Effector memory CD8-positive, alpha-beta T cell (primary cell): ENCODE measurements at regions not wholly inside any gene's neighbourhood (a gene's known extent, or its start where the extent isn't known, plus 50 kb on each side); places are given as distances from the start of the nearest gene placed in this dataset.
"Not testable (repeated sequence)": the region's sequence is repeated elsewhere in the genome, so short reads cannot be mapped to it uniquely, and the experiment has no call there.

Source experiments
- ATAC-seq: fragments of 150-1000 bp; cut with Tn5 transposase; replicated peaks from 2 replicates; pipeline ENCODE4 v1.10.0; 2021; ENCODE audit warnings: mild to moderate bottlenecking, moderate library complexity
- DNase-seq, 3 experiments: peaks; one replicate each; pipeline ENCODE4 v3.0.0; 2021
- H3K27ac Mint-ChIP-seq, 2 donors: one replicate each; pipeline ENCODE4 v1.8.0; 2022; ENCODE audit warnings: mild to moderate bottlenecking in 2 of 2, mixed read lengths in 2 of 2, moderate library complexity in 2 of 2
- H3K27me3 Mint-ChIP-seq, 2 donors: one replicate each; pipeline ENCODE4 v1.8.0; 2022; ENCODE audit warnings: mixed read lengths in 2 of 2
- H3K36me3 Mint-ChIP-seq: one replicate; pipeline ENCODE4 v1.8.0; 2022; ENCODE audit warnings: mild to moderate bottlenecking, moderate library complexity, mixed read lengths; ENCODE audit not compliant: insufficient read depth
- H3K4me1 Mint-ChIP-seq, 2 donors: one replicate each; pipeline ENCODE4 v1.8.0; 2022; ENCODE audit warnings: low read depth in 2 of 2, mixed read lengths in 2 of 2
- H3K4me3 Mint-ChIP-seq, 2 donors: one replicate each; pipeline ENCODE4 v1.8.0; 2022; ENCODE audit warnings: mild to moderate bottlenecking in 2 of 2, mixed read lengths in 2 of 2, moderate library complexity in 2 of 2
- H3K9me3 Mint-ChIP-seq, 2 donors: one replicate each; pipeline ENCODE4 v1.8.0; 2022; ENCODE audit warnings: mixed read lengths in 2 of 2

DNA sequence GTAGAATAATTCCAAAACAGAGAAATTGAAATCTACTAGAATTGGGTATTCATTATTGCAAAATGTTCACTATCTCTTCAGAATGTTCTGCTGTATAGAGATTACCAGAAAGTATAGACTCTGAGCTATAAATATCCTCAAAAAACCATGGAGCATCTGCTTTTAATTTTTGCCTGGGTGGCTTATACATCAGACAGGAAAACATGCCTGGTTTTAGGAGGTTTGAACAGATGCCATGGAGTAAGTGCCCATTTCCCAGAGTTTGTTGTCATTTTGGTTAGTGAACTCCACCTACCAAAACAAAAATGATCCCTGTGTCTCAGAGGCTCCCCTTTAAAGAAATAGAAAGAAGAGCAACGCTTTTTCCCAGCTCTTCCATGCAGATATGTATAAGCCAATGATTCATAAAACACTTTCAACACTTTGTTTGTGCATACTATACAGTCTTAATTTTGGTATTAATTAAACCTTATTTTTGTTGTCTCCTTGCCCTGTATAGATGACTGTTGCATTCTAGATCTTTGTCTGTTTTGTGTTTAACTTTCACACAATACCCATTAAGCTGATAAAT is 68.7 kb downstream of the MEPE start:
- H3K4me1 Mint-ChIP-seq = peaks cover 0 to 7% of the 10 kb centered on the region in 2 donors
- no peak for DNase-seq
- H3K4me3 Mint-ChIP-seq = no peak overlapping the region
- peaks cover 6 to 49% of the 10 kb centered on the region in 2 donors for H3K27me3 Mint-ChIP-seq
- no peak overlapping the region for H3K27ac Mint-ChIP-seq
- H3K36me3 Mint-ChIP-seq = no peaks in the 10 kb centered on the region
- no peak for ATAC-seq
- no peaks in the 10 kb centered on the region for H3K9me3 Mint-ChIP-seq

DNA sequence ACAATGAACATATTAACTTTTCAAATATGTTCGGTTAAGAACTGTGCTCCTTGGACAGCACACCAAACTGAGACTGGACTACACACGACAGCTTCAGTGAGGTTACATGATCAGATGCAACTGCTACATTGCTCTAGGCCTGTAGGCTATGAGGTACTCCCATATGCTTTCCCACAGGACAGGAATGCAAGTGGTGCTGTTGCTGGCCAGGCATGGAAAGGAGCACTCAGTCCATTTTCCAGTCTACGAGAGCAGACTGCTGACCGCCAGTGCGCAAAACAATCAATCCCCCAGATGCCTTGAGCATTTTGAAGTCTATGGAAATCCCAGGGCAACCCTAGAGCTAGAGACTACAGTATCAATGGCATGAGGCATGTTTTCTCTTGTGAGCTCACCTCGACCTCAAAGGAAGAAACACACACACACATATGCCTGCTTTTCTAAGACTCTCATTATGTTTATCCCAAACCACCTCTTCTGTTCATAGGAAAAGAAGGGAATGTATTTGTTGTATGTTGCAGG is 70.8 kb upstream of the SPP1 start:
- Mint-ChIP-seq H3K27ac (no peak overlapping the region), H3K4me3 (no peak overlapping the region), H3K36me3 (no peaks in the 10 kb centered on the region), H3K27me3 (peaks cover 17 to 72% of the 10 kb centered on the region in 2 donors), H3K4me1 (no peaks in the 10 kb centered on the region), H3K9me3 (no peaks in the 10 kb centered on the region)
- DNase-seq (no peak), ATAC-seq (no peak)

DNA sequence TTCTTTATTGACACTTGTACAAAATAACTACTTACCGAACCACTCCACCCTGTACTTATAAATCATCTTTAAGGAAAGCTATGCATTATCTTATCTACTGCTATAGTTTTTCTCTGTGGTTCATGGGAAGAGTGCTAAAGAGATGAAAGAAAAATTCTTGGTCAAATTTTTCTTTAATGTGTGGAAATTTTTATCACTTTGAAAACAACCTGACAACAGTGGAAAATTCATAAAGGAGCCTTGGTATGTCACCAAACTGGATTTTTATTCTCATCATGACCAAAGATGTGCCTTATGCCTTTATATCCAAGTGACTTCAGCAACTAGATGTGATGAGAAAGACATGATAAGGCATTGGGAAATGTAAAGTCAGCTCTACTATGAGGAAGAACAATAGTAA is 67.2 kb upstream of the SPP1 start:
- peaks cover 35 to 57% of the 10 kb centered on the region in 2 donors for H3K27me3 Mint-ChIP-seq
- ATAC-seq = no peak

DNA sequence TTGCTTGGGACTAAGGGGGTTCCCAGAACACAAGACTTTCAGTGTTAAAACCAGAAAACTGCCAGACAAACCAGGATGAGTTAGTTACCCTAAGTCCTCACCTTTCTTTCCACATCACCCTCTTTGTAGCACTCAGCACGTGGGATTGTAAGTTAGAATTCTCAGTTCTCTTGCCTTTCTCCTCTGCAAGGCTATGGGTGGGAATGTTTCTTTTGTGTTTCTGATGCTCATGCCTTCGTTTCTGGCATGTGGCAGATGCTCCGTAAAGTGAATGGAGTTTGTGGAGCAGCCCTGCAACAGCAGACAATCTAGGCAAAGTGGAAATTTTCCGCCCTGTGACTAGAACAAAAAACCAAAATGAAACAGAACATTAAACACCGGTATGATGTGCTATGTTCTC is 64.7 kb upstream of the SPP1 start:
- Mint-ChIP-seq H3K36me3 (no peaks in the 10 kb centered on the region), H3K4me1 (no peaks in the 10 kb centered on the region), H3K9me3 (no peaks in the 10 kb centered on the region), H3K27ac (no peak overlapping the region), H3K27me3 (peaks cover 28 to 37% of the 10 kb centered on the region in 2 donors), H3K4me3 (no peak overlapping the region)
- ATAC-seq (no peak), DNase-seq (no peak)

More for the DNA sequence above, 67.2 kb upstream of the SPP1 start:
- Mint-ChIP-seq H3K4me1 (no peaks in the 10 kb centered on the region), H3K27ac (no peak overlapping the region), H3K9me3 (no peaks in the 10 kb centered on the region), H3K36me3 (no peaks in the 10 kb centered on the region), H3K4me3 (no peak overlapping the region)
- no peak for DNase-seq

DNA sequence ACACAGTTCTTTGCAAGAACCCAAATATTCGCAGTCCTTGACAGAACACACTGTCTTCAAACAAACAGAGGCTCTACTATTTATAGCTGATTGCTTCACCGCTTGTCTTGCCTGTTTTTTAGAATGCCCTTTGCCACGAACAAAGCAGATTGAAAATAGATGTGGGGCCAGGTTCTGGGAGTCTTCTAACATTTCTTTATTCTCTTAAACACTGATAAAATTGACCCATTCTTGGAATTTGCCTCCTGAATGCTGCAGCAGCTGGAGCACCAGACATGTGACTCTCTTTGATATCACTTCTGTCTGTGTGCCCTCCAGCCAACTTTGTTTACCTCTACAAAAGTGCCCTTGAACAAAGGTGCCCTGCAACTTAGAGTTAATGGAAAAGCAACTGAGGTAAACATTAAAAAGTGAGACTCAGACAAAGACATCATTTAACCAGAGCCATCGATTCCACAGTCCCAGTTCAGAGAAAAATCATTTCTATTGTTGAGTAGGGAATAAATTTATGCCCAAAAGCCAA is 64.2 kb upstream of the SPP1 start:
- DNase-seq (no peak), ATAC-seq (no peak)
- Mint-ChIP-seq H3K4me3 (no peak overlapping the region), H3K36me3 (no peaks in the 10 kb centered on the region), H3K4me1 (no peaks in the 10 kb centered on the region), H3K27me3 (peaks cover 28 to 37% of the 10 kb centered on the region in 2 donors), H3K27ac (no peak overlapping the region), H3K9me3 (no peaks in the 10 kb centered on the region)

DNA sequence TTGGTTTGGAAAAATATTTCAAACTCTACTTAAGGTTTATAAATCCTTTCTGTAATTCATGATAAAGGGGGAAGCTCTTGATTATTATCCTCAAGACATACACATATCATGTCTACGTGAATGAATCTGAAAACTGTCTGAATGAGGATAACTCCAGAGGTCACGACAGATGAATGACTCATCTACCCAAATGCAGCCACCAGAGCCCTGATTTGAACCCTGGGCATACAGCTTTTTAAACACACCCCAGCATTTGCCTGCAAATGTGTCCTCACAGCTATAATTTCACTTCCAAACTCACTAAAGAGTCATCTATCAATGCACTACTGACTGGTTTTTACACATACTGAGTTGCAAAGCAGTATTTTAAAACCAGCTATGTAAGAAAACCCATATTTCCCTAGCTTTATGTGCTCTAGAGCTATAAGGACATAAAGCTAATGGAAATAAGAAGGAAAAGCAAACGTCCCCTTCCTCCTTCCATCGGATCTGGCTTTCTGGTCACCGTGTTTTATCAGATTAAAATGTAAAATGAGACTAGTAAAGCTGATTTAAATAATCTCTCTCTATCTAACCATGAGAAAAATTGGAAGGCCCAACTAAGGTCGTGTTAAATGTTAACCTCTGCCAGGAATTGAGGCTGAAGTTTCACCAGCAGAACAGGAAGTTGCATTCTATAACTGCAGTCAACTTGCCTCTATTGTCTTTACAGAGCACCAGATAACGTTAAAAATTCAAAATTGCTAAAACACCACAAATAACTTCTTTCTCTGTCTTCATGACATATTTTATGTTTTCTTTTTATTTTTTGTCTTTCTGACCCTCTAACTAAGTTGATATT is 63.1 kb upstream of the SPP1 start:
- Mint-ChIP-seq H3K4me3 (no peak overlapping the region), H3K4me1 (no peaks in the 10 kb centered on the region), H3K36me3 (no peaks in the 10 kb centered on the region), H3K27ac (no peak overlapping the region), H3K27me3 (peaks cover 25 to 40% of the 10 kb centered on the region in 2 donors), H3K9me3 (no peaks in the 10 kb centered on the region)
- ATAC-seq (no peak), DNase-seq (no peak)

DNA sequence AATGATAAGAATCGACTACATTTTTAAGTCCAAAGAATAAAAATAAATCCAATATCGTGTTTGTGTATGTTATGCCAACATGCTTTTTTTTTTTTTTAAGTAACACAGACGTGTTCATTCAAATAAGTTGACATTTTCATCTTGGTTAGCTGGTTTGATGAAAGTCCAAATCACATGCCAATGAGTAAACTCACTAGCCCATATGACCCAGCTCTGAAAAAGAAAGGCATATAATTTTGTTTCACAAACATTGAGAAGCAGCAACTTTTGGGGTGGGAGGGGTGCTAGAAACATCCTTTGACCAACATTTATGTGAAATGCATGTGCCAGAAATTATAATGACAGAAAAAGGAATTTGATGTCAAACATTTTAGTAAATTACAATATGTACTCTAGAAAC is 61.6 kb upstream of the SPP1 start:
- Mint-ChIP-seq H3K36me3 (no peaks in the 10 kb centered on the region), H3K27ac (no peak overlapping the region), H3K4me1 (no peaks in the 10 kb centered on the region), H3K27me3 (peaks cover 30 to 44% of the 10 kb centered on the region in 2 donors), H3K9me3 (no peaks in the 10 kb centered on the region), H3K4me3 (no peak overlapping the region)
- DNase-seq (no peak), ATAC-seq (no peak)

DNA sequence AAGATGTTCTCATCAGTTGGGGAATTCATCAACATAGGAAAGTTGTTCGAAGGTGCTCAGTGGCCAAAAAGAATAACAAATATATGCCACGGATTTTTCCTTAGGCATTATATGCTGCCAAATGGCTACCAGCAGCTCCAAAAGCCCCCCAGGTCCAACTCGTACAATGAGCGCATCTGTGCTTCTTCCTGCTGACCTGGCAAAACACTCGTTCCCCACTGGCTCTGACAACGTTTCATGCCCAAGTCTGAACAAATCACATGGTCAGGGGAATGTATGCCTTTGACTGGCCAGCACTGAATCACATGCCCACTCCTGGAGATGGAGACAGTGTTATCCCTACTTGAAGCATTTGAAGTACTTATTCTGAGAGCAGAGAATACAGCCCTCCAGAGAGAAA is 59.9 kb upstream of the SPP1 start:
- Mint-ChIP-seq H3K27ac (no peak overlapping the region), H3K36me3 (no peaks in the 10 kb centered on the region), H3K4me1 (no peaks in the 10 kb centered on the region), H3K9me3 (no peaks in the 10 kb centered on the region), H3K4me3 (no peak overlapping the region), H3K27me3 (peaks cover 14 to 26% of the 10 kb centered on the region in 2 donors)
- no peak for DNase-seq
- ATAC-seq = no peak

DNA sequence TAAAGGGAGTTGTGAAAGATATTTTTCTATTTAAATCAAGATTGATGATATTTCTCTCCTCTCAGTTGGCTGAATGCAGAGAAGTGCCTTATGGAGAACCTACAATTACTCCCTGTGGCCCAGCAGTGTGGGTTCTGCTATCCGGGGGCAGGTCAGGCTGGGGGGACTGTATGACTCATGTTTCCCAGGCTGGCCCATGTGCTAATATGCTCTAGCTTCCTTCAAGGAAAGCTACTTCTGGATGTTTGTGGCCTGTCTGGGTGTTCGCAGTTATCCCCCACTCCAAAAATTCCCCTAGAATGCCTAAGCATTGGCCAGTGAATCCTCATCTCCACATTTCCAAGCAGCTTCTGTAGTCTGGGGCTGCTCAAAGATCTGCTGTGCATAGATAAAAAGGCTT is 58.9 kb upstream of the SPP1 start:
- ATAC-seq = no peak
- Mint-ChIP-seq H3K9me3 (no peaks in the 10 kb centered on the region), H3K27ac (no peak overlapping the region), H3K4me1 (no peaks in the 10 kb centered on the region), H3K4me3 (no peak overlapping the region), H3K27me3 (peaks cover 7 to 22% of the 10 kb centered on the region in 2 donors), H3K36me3 (no peaks in the 10 kb centered on the region)
- no peak for DNase-seq

DNA sequence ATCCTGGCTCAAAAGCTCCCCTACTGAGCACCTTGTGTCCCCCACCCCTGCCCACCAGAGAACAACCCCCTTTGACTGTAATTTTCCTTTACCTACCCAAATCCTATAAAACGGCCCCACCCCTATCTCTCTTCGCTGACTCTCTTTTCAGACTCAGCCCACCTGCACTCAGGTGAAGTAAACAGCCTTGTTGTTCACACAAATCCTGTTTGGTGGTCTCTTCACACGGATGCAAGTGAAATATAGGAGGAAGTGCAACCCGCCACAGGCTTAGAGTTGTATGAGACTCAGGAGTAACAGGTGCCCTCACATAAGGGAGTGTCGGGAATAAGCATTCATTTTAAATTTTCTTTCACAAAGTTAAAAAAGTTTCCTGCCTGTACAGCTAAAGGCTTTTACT is 57.6 kb upstream of the SPP1 start:
- H3K9me3 Mint-ChIP-seq, ATAC-seq, DNase-seq, H3K4me1 Mint-ChIP-seq, H3K27ac Mint-ChIP-seq, H3K36me3 Mint-ChIP-seq, H3K4me3 Mint-ChIP-seq: not testable (repeated sequence)
- peaks cover 18 to 23% of the 10 kb centered on the region in 2 donors for H3K27me3 Mint-ChIP-seq

DNA sequence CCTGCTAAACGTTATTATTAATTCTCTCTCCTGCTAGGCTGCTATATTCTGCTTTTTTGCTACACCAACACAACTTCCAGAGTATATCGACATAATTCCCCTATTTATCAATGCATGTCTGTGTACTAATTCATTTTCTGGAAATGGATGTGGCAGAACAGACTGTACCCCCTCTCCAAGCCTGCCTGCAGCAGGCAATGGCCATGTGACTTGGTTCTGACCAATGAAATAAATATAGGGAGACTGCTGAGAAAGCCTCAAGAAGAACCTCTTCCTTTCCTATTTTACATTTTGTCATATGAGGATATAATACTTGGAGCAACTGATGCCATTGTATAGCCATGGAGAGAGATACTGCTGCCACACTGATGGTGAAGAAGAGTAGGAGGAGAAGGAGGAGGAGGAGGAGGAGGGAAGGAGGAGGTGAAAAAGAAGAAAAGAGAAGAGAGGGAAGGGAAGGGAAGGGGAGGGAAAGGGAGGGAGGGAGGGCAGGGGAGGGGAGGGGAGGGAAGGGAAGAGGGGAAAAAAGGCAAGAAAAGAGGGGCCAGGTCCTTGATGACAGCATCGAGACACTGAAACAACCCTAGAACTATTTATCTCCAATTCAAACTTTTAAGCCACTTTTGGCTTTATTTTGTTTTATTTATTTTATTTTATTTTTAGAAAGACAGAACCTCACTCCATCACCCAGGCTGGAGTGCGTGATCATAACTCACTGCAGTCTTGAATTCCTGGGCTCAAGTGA is 57.0 kb upstream of the SPP1 start:
- Mint-ChIP-seq H3K36me3 (no peaks in the 10 kb centered on the region), H3K27ac (no peak overlapping the region), H3K9me3 (no peaks in the 10 kb centered on the region), H3K27me3 (peaks cover 22 to 28% of the 10 kb centered on the region in 2 donors), H3K4me3 (no peak overlapping the region), H3K4me1 (no peaks in the 10 kb centered on the region)
- DNase-seq (no peak), ATAC-seq (no peak)

DNA sequence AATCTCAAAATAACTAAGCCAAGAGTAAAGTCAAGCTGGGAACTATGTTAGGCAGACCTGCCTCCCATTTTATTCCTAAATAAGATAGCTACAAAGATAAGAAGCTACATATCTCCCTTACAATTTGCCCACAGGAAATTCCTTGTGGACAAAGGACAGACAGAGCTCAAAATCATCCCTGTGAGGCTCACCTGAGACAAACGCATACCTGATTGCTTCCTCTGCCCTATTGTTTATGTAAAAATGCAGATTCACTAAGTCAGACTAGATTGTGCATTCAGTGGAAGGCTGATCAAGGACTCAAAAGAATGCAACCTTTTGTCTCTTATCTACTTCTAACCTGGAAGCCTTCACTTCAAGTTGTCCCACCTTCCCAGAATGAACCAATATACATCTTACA is 56.2 kb upstream of the SPP1 start:
- not testable (repeated sequence) for H3K27ac Mint-ChIP-seq, H3K9me3 Mint-ChIP-seq, H3K4me3 Mint-ChIP-seq, H3K4me1 Mint-ChIP-seq, ATAC-seq, DNase-seq, H3K36me3 Mint-ChIP-seq
- H3K27me3 Mint-ChIP-seq = peaks cover 22 to 29% of the 10 kb centered on the region in 2 donors

DNA sequence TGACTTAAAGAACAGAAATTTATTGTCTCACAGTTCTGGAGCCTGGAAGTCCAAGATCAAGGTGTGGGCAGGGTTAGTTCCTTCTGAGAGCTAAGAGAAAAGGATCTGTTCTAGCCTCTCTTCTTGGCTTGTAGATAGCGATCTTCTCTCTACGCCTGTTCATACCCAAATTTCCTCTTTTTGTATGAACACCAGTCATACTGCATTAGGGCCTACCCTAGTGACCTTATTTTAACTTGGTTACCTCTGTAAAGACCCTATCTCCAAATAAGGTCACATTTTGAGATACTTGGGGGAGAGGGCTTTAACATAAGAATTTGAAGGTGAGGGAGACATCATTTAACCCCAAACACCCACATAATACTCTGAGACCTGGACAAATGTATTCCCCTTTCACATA is 55.6 kb upstream of the SPP1 start:
- Mint-ChIP-seq H3K4me1 (no peaks in the 10 kb centered on the region), H3K27ac (no peak overlapping the region), H3K9me3 (no peaks in the 10 kb centered on the region), H3K36me3 (no peaks in the 10 kb centered on the region), H3K4me3 (no peak overlapping the region), H3K27me3 (peaks cover 22 to 29% of the 10 kb centered on the region in 2 donors)
- DNase-seq = no peak
- ATAC-seq = no peak
